NCI-H187 treated with DMSO at 0.1 percent for 48 hours (cell line): ENCODE measurements at regions not wholly inside any gene's neighbourhood (a gene's known extent, or its start where the extent isn't known, plus 50 kb on each side); places are given as distances from the start of the nearest gene placed in this dataset.
"Not testable (repeated sequence)": the region's sequence is repeated elsewhere in the genome, so short reads cannot be mapped to it uniquely, and the experiment has no call there.

Experiments
- DNase-seq: peaks from one replicate; lab custom pipeline; 2025; lab: John Stamatoyannopoulos, UW

- DNase-seq = no peak
Measured at GRCh38 chr9:2243666-2244555, 228.8 kb downstream of the SMARCA2 start.

GRCh38 chr9:2247340-2247739 lies 232.2 kb downstream of the SMARCA2 start:
- no peak for DNase-seq

DNA sequence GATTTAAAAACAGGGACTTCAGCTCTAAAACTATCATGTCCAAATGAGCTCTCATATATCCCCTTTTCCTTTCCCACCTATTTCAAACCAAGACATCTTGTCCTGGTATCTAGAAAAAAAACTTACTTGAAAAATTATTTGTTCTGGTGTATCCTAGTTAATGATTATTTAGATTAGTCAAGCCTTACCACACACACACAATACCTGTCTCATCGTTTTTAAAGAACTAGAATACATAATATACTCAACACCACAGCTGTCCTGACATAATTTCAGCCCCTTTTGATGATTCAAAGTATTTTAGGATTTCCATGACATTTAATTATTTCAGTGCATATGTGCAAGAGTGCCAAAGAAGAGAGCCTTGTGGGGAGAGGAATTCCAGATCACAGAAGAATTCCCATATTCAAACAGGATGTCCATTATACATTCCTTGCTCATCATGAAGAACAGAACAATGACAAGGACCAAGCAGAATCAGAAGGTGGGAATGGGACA lies 233.7 kb downstream of the SMARCA2 start:
- no peak for DNase-seq

- DNase-seq = no peak
Measured at GRCh38 chr9:2253636-2254580, 238.8 kb downstream of the SMARCA2 start.

- DNase-seq = no peak
Measured at GRCh38 chr9:2255128-2255527, 240.0 kb downstream of the SMARCA2 start.

DNA sequence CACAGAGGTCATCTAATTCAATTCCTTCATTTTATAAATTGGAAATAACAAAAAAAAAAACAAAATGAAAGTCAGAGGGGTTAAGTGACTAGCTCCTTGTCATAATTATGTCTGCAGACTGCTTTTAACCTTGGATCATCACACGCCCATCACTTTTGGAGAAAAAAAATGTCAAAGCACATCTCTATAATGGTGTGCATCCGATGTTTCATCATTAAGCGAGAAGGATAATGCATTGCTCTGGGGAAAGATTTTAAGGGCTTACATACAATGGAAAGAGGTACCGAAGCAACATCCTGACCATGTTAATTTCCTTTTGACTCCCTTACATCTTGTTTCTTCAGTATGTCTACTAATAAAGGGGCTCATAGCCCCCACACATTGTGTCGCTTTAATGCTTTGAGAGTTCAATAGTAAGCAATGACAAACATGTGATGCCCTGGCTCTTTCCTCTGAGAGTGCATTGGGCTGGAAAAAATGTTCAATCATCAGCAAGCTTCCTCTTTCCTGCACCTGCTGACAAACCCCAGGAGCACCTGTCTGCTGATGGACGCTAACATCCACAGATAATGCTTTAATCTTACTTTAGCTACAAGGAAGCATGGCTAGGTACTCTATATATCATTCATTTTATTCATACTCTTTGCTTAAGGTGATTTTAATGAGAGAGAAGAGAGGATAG lies 242.2 kb downstream of the SMARCA2 start:
- peak; percentile 76 for DNase-seq

GRCh38 chr9:2260417-2261306 lies 245.5 kb downstream of the SMARCA2 start:
- no peak for DNase-seq

DNA sequence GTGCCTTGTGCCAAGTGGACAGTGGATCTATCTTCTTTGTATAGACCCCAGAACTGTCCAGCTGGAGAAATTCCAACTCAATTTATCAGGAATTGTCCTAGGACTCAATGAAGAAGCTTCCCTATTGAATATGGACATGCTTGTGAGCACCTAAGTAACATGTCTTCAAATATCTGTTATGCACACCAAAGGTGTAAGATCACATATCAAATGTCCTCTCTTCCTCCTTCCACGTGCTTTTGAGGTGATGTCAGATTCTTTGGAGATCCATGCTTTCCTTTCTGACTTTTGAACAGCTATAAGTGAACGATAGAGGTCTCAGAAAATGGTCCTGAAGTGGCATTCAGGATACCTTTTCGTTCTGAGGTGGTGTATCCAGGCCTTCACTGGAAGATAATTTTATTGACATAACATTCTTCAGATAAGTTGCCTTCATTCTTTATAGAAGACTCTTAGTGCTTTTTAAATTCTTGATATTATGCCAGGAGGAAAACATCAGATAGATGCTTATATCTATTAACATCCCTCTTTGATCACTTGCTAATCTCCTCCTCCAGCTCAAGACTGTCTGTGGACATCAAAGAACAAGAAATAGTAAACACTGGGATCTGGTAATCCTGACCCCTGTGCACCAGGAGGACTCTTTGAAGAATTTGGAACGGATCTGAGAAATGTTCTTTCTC lies 246.4 kb downstream of the SMARCA2 start:
- DNase-seq = no peak

GRCh38 chr9:2262386-2263071 lies 247.4 kb downstream of the SMARCA2 start:
- no peak for DNase-seq

DNA sequence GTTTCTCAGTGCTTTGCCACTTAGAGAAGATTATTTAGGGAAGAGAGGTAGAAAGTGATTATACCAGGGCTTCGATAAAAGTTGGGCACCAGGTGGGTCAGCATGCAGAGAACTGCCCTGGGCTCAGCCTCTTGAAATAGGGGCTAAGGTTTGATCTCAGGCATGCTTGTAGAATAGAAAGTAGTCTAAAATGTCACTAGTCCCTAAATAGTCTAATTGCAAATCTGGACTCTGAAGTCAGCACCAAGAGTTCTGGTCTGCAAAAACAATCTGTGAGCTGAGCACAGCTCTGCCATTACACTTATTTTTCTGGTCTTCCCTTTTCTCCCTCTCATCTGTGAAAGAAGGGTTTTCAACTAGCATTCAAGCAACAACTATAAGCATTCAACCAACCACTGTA lies 248.0 kb downstream of the SMARCA2 start:
- no peak for DNase-seq

DNA sequence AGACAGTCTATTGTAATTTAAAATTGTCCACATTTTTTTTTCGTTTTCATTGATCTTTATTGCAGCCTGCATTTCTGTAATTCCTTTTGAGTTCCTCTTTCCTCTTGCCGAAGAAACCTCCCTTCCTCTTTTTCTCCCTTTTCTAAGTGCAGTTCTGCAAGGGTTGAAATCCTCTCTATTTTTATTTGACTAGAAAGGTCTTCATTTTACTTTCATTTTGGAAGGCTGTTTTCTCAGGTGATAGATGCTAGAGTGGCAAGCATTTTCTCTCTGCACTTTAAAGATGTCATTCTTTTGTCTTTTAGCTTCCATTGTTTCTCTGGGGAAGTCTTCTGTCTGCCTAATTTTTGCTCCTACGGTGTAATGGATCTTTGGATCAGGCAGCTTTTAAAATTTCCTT lies 248.5 kb downstream of the SMARCA2 start:
- no peak for DNase-seq

DNA sequence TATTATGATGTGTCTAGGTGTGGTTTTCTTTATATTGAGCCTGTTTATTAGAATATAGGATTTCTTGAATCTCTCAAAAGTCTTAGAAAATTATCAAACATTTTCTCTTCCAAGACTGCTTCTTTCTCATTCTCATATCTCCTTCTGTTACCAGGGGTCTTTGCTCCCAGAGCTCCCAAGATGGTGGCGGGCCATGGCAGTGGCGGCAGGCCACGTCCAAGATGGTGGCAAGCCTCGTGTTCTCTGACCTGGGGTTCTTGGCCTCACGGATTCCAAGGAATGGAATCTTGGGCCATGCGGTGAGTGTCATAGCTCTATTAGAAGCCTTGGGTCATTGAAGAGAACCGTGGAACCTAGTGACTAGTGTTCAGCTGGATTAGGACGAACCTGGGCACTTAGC lies 248.9 kb downstream of the SMARCA2 start:
- DNase-seq = no peak

GRCh38 chr9:2267181-2267745 lies 252.1 kb downstream of the SMARCA2 start:
- DNase-seq = peak; percentile 63

- no peak for DNase-seq
Measured at GRCh38 chr9:2269778-2270177, 254.6 kb downstream of the SMARCA2 start.

GRCh38 chr9:2270565-2270964 lies 255.4 kb downstream of the SMARCA2 start:
- DNase-seq = no peak

DNA sequence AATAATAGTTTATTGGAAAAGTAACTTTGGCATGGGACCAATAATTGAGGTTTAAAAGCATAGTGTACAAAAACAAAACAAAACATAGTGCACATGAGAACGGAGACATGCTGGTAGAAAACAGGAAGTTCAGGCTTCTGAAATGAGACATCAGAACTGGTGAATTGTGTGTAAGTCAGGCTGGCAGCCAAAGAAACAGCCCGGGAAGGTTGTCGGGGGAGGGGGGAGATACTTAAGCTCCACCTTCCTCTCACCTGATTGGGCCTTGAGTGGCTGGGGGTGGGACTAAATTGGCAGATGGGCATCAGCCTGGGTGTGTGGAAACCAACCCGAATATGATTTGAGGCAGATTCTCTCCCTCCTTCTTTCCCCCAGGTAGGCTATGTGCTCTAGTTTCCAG lies 256.3 kb downstream of the SMARCA2 start:
- no peak for DNase-seq

DNA sequence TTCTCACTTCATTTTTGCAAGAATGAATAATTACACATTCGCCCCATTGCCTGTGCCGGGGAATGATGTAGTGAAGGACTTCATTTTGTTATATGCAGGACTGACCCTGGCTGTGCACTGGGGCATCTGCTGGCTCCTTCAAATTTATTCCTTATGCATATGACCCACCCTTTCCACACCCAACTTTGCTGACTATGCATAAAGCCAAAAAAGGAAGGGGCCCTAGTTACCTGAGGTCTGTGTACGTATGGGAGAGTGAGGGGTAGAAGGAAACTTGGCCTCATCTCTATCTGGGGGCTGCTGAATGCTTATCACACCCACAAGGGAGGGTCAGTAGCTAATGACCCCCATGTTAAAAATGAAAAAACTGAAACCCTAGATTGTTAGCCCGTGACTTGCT lies 259.6 kb downstream of the SMARCA2 start:
- DNase-seq = no peak

GRCh38 chr9:2276296-2276695 lies 261.1 kb downstream of the SMARCA2 start:
- no peak for DNase-seq

GRCh38 chr9:2277133-2277532 lies 262.0 kb downstream of the SMARCA2 start:
- not testable (repeated sequence) for DNase-seq
